ENCODE measurements at regions not wholly inside any gene's neighbourhood (a gene's known extent, or its start where the extent isn't known, plus 50 kb on each side); places are given as distances from the start of the nearest gene placed in this dataset.

GRCh38 chr9:81372628-81373191, 316.6 kb downstream of the TLE1 start:
- no peak for TF ChIP-seq TAF1 (IDR thresholded peaks at IDR 0.05; ENCODE audit: borderline replicate concordance, insufficient read depth, low read length)
- TF ChIP-seq FOXP2 (optimal IDR thresholded peaks at IDR 0.05; ENCODE audit: borderline replicate concordance, extremely low read depth, extremely low read length, insufficient read depth): no peak
- no peak for TF ChIP-seq POLR2AphosphoS5 (IDR thresholded peaks at IDR 0.05; ENCODE audit: low read depth, low read length)
- no peak for TF ChIP-seq SIN3A (IDR thresholded peaks at IDR 0.05; ENCODE audit: borderline replicate concordance, insufficient read depth, low read length)
- TF ChIP-seq REST (IDR thresholded peaks at IDR 0.05; ENCODE audit: insufficient read depth in 1 of 2, low read depth in 2 of 2, low read length in 2 of 2): no peak

- no peak for TF ChIP-seq SIN3A (IDR thresholded peaks at IDR 0.05; ENCODE audit: borderline replicate concordance, insufficient read depth, low read length)
- no peak for TF ChIP-seq TAF1 (IDR thresholded peaks at IDR 0.05; ENCODE audit: borderline replicate concordance, insufficient read depth, low read length)
- TF ChIP-seq FOXP2 (optimal IDR thresholded peaks at IDR 0.05; ENCODE audit: borderline replicate concordance, extremely low read depth, extremely low read length, insufficient read depth): no peak
- TF ChIP-seq REST (IDR thresholded peaks at IDR 0.05; ENCODE audit: insufficient read depth in 1 of 2, low read depth in 2 of 2, low read length in 2 of 2): no peak
- TF ChIP-seq POLR2AphosphoS5 (IDR thresholded peaks at IDR 0.05; ENCODE audit: low read depth, low read length): no peak
Measured at GRCh38 chr9:81371824-81372223, 317.5 kb downstream of the TLE1 start.

GRCh38 chr9:81370650-81371049, 318.7 kb downstream of the TLE1 start:
- no peak for TF ChIP-seq POLR2AphosphoS5 (IDR thresholded peaks at IDR 0.05; ENCODE audit: low read depth, low read length)
- no peak for TF ChIP-seq SIN3A (IDR thresholded peaks at IDR 0.05; ENCODE audit: borderline replicate concordance, insufficient read depth, low read length)

GRCh38 chr9:81370096-81370495, 319.3 kb downstream of the TLE1 start:
- TF ChIP-seq POLR2AphosphoS5 (IDR thresholded peaks at IDR 0.05; ENCODE audit: low read depth, low read length) (no peak), FOXP2 (optimal IDR thresholded peaks at IDR 0.05; ENCODE audit: borderline replicate concordance, extremely low read depth, extremely low read length, insufficient read depth) (no peak), TAF1 (IDR thresholded peaks at IDR 0.05; ENCODE audit: borderline replicate concordance, insufficient read depth, low read length) (no peak), SIN3A (IDR thresholded peaks at IDR 0.05; ENCODE audit: borderline replicate concordance, insufficient read depth, low read length) (no peak)

- TF ChIP-seq POLR2AphosphoS5 (IDR thresholded peaks at IDR 0.05; ENCODE audit: low read depth, low read length) (no peak), TAF1 (IDR thresholded peaks at IDR 0.05; ENCODE audit: borderline replicate concordance, insufficient read depth, low read length) (no peak)
Measured at GRCh38 chr9:81369121-81369520, 320.2 kb downstream of the TLE1 start.

- TF ChIP-seq REST (IDR thresholded peaks at IDR 0.05; ENCODE audit: insufficient read depth in 1 of 2, low read depth in 2 of 2, low read length in 2 of 2): no peak
Measured at GRCh38 chr9:81363916-81364480, 325.3 kb downstream of the TLE1 start.

- TF ChIP-seq POLR2AphosphoS5 (IDR thresholded peaks at IDR 0.05; ENCODE audit: low read depth, low read length) (no peak), TAF1 (IDR thresholded peaks at IDR 0.05; ENCODE audit: borderline replicate concordance, insufficient read depth, low read length) (no peak), SIN3A (IDR thresholded peaks at IDR 0.05; ENCODE audit: borderline replicate concordance, insufficient read depth, low read length) (no peak), REST (IDR thresholded peaks at IDR 0.05; ENCODE audit: insufficient read depth in 1 of 2, low read depth in 2 of 2, low read length in 2 of 2) (no peak), FOXP2 (optimal IDR thresholded peaks at IDR 0.05; ENCODE audit: borderline replicate concordance, extremely low read depth, extremely low read length, insufficient read depth) (no peak)
Measured at GRCh38 chr9:81361296-81361695, 328.1 kb downstream of the TLE1 start.
